Kidney epithelial cell (primary cell): ENCODE measurements at regions not wholly inside any gene's neighbourhood (a gene's known extent, or its start where the extent isn't known, plus 50 kb on each side); places are given as distances from the start of the nearest gene placed in this dataset.

Experiments
- DNase-seq: peaks from one replicate; pipeline ENCODE4 v3.0.0-alpha.2; 2010; ENCODE audit warnings: low read depth
- H3K27me3 ChIP-seq: 2 replicates; pipeline ENCODE4 v1.6.0; 2011; ENCODE audit warnings: low read length; ENCODE audit not compliant: control insufficient read depth, insufficient read depth
- H3K36me3 ChIP-seq: 2 replicates; pipeline ENCODE4 v1.5.1; 2011; ENCODE audit warnings: low read length; ENCODE audit not compliant: control insufficient read depth, insufficient read depth
- H3K4me3 ChIP-seq: 2 replicates; pipeline ENCODE4 v1.5.1; 2011; ENCODE audit warnings: low read depth, mild to moderate bottlenecking, control low read depth, low read length
- TF ChIP-seq, protein P1 (sequence below): IDR thresholded peaks from 2 replicates; pipeline ENCODE4 v1.5.1; 2011; ENCODE audit warnings: mild to moderate bottlenecking, moderate library complexity, low read length, control low read depth, inconsistent platforms; ENCODE audit not compliant: insufficient read depth, poor library complexity, severe bottlenecking

DNA sequence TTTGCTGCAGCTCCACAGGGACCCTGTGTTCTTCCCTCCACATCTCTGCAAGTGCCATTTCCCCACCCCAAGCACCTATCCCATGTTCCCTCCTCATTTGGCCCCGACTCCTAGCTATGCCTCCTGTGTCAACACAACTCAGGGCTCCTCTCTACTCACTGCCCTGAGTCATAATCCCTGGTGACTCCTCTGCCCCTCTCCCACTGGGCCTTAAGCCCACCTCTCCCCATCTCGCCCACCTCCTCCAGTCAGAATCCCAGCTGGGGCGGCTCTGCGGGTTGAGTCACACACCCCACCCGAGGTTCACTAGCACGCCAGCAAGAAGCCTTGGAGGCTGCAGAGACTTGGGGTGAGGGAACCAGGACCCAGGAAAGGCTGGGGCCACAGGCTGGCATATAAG, 346.2 kb downstream of the FOXL1 start:
- DNase-seq, result no peak
- H3K36me3 ChIP-seq, result no peaks in the 10 kb centered on the region
- no peak overlapping the region for H3K4me3 ChIP-seq
- TF ChIP-seq, protein P1, sequence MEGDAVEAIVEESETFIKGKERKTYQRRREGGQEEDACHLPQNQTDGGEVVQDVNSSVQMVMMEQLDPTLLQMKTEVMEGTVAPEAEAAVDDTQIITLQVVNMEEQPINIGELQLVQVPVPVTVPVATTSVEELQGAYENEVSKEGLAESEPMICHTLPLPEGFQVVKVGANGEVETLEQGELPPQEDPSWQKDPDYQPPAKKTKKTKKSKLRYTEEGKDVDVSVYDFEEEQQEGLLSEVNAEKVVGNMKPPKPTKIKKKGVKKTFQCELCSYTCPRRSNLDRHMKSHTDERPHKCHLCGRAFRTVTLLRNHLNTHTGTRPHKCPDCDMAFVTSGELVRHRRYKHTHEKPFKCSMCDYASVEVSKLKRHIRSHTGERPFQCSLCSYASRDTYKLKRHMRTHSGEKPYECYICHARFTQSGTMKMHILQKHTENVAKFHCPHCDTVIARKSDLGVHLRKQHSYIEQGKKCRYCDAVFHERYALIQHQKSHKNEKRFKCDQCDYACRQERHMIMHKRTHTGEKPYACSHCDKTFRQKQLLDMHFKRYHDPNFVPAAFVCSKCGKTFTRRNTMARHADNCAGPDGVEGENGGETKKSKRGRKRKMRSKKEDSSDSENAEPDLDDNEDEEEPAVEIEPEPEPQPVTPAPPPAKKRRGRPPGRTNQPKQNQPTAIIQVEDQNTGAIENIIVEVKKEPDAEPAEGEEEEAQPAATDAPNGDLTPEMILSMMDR, result no peak
- peaks cover 7% of the 10 kb centered on the region for H3K27me3 ChIP-seq

DNA sequence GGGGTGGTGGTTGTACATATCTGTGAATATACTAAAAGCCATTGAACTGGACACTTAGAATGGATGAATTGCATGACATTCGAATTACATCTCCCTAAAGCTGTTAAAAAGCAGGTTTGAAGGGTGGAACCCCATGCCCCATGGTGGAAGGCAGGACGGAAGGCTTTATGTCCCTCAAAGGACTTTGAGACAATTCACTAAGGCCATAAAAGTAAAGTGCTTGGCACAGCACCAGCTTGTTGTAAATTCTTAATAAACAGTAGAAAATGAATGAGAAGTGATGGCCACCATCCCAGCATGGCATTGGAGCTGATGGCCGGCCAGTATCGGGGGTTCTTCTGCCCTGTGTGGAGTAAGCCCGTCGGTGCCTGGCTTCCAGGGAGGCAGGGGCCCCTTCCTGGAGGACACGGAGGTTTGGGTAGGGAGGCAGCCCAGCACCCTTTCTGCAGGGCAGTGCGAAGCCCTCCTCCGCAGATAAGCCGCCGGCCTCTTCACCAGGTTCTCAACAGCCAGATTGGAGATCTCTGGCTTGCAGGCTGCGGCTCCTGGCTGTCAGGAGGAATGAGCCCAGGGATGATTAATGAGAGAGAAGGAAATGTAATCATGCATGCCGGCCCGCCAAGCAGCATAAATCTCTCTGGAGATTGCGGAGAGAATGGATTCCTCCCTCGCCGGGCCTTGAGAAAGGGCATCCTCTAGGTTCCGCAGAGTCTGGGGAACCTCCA, 346.9 kb downstream of the FOXL1 start:
- no peak overlapping the region for H3K4me3 ChIP-seq
- TF ChIP-seq, protein P1, result no peak
- peak; percentile 56 for DNase-seq
- peaks cover 2% of the 10 kb centered on the region for H3K27me3 ChIP-seq
- no peaks in the 10 kb centered on the region for H3K36me3 ChIP-seq

DNA sequence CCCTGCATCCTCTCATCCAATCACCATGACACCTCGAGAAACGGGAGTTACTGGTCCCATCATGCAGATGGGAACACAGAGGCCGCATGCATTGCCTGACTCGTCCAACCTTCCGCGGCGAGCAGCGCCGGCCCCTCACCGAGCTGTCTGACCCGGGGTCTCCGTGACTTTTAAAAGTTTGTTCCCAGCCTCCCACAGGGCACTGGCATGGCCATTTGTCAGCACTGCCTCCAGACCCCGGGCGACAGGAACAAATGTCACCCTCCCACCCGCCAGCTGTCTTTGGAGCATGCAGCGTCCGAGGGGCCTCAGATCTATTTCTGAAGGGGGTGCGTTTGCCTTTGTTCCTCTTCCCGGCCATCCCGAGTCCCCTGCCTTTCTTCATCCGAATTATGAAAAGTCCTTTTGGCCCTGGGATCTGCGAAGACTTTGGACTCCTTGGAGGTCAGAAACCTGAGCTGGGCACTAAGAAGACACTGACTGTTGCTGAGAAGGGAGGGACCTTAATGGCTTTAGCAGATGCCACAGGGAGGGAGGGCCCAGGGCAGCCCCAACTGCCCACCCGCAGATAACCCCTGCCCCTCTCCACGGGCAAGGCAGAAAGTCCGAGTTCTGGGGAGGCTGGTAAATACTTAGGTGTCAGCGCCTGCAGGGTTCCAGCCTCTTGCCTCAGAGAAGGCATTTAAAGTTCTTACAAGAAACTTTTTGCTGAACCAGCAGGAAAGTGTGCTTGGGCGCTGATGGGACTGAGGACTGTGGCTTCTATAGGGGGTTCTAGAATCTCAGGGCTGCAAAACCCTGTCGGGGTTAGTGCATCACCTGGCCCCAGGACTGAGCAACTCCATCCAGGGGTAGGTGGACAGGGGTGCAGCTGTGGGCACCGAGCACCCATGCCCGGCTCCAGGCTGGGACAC, 348.1 kb downstream of the FOXL1 start:
- no peak for DNase-seq
- peaks cover 2% of the 10 kb centered on the region for H3K27me3 ChIP-seq
- no peaks in the 10 kb centered on the region for H3K36me3 ChIP-seq
- TF ChIP-seq, protein P1, result no peak
- no peak overlapping the region for H3K4me3 ChIP-seq

DNA sequence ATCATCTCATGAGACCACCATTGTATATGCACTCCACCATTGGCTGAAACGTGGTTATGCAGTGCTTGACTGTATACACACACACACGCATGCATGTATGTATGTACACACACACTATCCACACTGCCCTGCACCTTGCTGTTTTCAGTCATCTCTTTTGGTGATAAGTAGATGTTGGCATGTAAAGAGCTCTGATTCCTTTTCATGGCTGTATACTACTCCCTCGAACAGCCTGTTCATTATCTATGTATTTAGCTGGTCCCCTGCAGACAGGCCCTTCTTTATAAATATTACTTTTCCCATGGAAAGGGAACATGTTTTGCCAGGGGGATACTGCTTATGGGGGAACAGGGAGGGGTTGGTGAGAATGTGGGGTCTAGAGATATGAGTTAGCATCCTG, 349.4 kb downstream of the FOXL1 start:
- H3K36me3 ChIP-seq, result no peaks in the 10 kb centered on the region
- TF ChIP-seq, protein P1, result no peak
- no peak for DNase-seq
- H3K27me3 ChIP-seq, result peaks cover 2% of the 10 kb centered on the region
- H3K4me3 ChIP-seq, result no peak overlapping the region

DNA sequence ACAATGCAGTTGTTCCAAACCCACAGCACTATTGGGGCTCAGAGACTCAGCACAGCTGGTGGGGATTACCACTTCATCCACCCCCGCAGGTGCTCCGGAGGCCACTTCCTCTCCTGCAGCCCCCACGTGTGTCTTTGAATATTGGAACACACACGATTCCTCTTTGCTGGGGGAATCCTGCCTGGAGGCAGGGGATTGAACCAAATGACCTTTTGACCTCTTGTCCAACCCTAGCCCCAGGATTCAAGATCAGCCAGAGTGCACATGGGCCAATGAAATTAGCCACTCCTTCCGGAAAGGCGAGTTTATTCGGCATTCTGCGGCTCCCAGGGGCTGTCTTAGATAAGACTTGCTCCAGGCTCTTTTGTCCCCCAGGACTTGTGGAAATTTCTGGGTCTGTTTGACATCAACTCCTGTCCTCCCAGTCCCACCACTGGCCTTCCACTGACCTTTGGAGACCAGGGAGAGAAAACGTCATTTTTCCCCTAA, 350.2 kb downstream of the FOXL1 start:
- no peak overlapping the region for H3K4me3 ChIP-seq
- H3K36me3 ChIP-seq, result no peaks in the 10 kb centered on the region
- TF ChIP-seq, protein P1, result no peak
- H3K27me3 ChIP-seq, result peaks cover 2% of the 10 kb centered on the region
- no peak for DNase-seq
